HG02798 (cell line): ENCODE measurements at regions not wholly inside any gene's neighbourhood (a gene's known extent, or its start where the extent isn't known, plus 50 kb on each side); places are given as distances from the start of the nearest gene placed in this dataset.
"Not testable (repeated sequence)": the region's sequence is repeated elsewhere in the genome, so short reads cannot be mapped to it uniquely, and the experiment has no call there.

Experiments
- ATAC-seq: cut with Tn5 transposase; IDR thresholded peaks from one replicate; pipeline ENCODE4 v1.9.1; 2021; ENCODE audit warnings: mild to moderate bottlenecking; ENCODE audit not compliant: unreplicated experiment, poor library complexity

DNA sequence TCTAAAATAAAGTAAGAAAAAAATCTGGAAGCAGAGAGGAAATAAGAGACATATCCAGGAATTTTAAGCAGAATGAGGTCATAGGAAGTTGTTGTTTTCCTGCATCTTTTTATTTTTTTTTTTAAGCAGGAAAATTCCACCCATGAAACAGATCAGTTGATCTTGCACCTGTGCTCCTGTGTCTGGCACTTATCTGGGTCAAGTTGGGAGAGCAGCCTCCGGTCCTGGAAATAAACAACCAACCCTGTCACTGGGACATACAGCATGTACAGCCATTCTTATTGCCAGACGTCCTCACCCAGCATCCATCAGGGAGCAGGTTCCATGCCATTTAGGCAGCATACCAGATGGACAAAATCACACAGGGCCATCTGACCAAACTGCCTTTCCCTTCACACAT lies 266.0 kb upstream of the BTG1 start:
- no peak for ATAC-seq

DNA sequence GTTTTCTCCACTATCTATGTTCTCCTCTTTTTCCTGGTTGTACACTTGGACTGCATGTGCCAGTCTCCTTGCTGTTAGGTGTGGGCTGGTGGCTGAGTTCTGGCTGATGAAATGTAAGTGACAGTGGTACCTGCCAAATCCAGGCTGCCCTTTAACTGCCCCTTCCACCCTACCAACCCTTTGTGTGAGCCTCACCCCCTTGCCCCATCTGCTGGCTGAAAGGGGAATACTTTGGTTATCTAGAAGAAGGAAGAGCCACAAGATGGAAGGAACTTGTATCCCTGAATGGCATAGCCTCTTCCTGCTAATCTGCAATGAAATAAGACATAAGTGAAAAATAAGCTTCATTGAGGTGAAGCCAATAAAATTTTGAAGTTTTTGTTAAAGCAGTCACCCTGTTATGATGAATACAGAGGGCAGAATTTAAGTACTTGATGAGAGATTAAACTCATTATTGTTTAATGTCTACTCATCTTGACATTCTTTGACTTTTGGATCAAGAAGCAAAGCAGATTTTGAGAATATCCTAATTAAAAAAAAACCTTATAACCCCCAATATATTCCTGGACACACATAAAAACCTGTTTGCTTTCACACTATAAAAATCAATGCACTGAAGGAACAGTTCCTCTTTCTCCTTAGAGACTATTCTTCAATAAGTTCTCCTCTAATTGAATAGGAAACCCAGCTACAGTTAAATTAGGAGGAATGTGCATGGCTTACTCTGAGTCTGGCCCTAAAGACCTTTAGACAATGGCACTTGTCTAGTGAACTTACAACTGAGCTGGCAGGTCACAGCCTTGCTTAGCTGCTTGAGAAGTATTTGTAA lies 262.6 kb upstream of the BTG1 start:
- ATAC-seq, result peak; percentile 33

DNA sequence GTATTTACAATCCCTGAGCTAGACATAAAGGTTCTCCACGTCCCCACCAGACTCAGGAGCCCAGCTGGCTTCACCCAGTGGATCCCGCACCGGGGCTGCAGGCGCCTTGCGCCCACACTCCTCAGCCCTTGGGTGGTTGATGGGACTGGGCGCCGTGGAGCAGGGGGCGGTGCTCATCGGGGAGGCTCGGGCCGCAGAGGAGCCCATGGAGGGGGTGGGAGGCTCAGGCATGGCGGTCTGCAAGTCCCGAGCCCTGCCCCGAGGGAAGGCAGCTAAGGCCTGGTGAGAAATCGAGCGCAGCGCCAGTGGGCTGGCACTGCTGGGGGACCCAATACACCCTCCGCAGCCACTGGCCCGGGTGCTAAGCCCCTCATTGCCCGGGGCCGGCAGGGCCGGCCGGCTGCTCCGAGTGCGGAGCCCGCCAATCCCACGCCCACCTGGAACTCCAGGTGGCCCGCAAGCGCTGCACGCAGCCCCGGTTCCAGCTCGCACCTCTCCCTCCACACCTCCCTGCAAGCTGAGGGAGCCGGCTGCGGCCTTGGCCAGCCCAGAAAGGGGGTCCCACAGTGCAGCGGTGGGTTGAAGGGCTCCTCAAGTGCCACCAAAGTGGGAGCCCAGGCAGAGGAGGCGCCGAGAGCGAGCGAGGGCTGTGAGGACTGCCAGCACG lies 260.9 kb upstream of the BTG1 start:
- not testable (repeated sequence) for ATAC-seq

DNA sequence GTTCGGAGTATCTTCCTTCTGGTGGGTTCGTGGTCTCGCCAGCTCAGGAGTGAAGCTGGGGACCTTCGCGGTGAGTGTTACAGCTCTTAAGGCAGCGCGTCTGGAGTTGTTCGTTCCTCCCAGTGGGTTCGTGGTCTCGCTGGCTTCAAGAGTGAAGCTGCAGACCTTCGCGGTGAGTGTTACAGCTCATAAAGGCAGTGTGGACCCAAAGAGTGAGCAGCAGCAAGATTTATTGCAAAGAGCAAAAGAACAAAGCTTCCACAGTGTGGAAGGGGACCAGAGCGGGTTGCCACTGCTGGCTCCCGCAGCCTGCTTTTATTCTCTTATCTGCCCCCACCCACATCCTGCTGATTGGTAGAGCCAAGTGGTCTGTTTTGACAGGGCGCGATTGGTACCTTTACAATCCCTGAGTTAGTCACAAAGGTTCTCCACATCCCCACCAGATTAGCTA lies 260.2 kb upstream of the BTG1 start:
- ATAC-seq, result not testable (repeated sequence)

DNA sequence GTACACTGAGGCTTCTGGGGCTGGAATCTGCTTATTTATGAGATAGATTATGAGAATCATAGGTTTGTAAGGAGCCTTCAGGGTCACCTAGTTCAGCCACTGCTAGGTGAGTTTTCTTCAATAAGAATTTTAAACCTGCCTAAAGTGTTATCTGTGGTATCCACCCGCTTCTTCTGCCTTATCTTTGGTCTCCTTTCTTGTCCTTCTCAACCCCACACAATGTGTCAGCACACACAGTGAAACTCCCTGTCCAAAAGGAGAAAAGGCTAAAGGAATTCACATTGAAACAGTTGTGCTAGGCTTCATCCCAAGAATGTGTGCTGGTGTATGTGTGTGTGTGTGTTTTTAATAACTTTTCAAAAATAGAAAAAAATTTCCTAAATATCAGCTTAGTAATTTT lies 259.3 kb upstream of the BTG1 start:
- no peak for ATAC-seq

DNA sequence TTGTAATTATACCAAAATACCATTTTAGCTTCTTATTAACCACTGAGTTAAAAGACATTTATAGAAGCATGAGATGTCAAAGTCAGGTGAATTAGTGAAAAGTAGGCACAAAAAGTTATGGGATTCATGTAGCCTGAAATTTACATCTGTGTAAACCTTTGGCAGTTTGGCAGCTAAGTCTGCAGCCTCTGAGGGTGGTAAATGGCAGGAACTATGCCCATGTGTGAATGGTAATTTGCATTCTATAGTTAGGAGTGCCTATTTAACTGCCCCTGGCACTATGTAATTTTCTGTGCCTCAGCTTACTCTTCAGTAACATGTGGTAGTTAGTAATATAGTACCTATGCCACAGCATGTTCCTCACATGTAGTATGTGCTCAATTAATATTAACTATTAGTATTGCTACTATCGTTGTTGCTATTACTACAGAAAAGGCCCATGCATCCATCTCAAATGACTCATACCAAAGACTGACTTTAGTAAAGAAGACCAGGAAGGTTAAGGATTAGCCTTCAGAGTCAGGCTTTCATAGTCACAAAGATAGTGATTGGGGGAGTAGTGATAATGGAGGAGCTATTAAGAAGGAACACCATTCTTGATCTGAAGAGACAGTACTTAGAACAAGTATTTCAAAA lies 258.7 kb upstream of the BTG1 start:
- ATAC-seq, result no peak

DNA sequence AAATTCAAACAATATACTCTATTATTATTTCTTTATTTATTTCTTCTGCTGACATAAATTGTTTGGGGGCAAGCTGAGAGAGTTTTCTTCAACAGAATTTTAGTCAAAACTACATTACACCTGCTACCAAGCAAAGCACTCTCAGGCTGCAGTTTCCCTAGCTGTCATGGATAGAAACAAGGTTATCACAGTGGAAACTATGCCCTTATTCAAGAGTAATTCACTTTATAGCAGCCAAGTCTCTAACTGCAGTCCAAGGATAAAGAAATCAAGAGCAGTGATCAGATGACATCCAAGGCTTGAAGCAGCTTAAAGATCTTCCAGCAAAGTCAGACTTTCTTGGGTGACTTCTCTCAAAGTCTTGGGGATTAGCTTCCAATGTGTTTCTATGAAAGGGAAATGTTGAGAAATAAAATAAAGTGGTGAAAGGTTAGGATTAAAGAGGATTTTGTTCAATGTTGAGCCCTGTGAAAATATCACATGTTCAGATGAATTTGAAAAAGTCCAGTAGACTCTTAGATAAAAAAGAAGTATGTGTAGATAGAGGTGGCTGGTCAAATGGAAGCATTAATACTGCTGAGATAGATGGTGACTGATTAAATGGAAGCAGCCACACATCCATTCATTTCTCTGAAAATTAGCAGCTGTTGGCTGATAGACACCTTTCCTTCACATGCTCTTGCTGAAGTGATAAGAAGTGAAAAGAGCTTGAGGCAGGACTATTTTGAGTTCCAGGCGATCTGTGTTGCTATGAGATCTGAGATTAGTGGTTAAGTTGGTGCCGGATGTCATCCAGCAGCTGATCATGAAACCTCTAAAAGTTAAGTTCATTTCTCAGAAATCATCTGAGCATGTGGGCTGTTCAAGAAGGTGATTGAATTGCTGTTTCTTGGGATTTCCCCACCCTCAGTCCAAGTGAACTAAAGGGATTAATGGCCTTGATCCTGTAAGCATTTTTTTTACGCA lies 257.8 kb upstream of the BTG1 start:
- peak; percentile 90 for ATAC-seq

DNA sequence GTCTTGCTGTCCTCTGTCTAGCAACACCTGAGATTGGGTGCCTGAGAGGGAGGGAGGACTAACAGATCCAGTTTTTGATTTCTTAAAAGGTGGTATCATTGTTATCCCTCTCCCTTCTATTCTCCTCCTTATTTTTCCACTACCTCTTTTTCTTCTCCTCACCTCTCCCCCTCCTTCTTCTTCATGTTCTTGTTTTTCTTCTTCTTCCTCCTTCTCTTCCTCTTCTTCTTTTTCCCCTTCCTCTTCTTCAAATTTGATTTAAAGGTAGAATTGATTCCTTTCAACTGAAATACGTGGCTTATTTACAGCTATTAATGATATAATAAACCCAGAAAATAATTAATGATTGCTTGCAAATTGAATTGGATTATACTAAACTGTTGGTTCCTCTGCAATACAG lies 256.8 kb upstream of the BTG1 start:
- ATAC-seq, result no peak

DNA sequence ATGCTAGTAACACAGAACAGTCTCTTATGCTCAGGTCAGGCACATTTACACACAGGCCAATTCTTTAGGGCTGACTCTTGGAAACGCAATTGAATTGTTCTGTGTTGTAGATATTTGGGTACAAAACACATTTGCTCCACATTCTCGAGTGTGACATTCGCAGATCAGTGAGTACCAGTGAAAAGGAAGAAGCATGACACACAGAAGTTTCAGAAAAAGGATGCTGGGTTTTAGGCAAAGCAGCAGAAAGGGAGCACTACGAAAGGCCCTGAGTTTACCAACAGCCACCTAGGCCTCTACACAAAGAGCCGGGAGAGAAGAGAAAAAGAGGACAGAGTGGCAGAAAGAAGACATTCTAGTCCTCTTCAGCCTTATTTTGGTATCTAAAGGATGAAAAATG lies 254.4 kb upstream of the BTG1 start:
- ATAC-seq, result peak; percentile 41

DNA sequence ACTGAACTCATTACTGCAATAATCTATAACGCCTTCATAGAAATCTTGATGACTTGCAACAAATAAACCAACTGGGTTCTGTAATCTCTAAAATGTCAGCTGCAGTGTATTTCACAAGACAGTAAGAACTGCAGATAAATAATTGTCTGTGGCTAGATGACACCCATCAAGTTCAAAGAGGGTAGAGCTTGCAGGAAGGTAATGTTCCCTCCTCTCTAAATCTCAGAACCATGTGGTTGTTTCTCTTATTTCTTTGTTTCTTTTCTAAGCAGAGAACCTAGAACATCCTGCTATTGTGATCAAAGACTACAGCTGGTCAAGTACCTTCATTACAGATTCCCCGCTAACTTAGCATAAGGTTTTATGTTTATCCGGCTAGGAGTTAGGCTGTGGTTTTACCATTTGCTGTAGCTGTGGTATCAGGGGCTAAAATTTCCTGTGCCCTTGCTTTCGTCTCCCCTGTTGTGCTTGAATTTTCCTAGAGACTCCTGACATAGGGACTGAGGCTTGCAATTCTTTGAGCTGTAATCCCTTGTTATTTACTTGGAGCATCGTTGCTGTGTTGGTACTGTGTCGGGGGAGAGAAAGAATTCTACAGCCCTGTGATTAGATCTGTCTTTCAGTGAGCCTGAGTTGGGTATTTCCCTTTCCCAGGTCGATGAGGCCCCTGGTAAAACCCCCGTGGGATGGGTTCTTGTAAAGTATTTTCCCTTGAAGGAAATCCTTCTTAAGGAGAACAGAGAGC lies 253.1 kb upstream of the BTG1 start:
- ATAC-seq, result peak; percentile 30

DNA sequence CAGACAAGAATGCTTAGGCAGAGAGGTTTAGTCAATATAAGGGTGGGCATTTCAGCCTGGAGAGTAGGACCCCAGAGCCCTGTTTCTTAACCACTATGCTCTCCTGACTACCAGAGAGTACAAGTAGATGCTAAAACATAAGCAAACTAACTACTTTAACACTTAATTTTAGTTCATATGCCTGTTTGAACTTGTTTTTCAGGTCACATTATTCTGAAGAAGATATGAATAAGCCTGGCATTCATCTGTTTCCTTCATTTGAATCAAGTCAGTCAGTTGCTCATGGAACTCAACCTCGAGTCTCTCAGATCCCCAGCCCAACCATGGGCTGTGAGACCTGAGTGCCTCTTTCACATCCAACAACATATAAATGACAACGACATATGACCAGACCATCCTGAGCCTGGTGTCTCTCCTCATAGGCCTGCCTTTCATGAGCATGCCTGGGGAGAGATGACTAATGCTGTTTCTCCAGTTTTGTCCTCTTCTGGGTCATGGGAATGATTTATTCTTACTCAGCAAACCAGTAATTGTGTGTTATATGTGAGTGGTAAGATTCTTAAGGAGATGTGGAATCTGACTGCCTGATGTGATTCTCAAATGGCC lies 251.1 kb upstream of the BTG1 start:
- no peak for ATAC-seq

DNA sequence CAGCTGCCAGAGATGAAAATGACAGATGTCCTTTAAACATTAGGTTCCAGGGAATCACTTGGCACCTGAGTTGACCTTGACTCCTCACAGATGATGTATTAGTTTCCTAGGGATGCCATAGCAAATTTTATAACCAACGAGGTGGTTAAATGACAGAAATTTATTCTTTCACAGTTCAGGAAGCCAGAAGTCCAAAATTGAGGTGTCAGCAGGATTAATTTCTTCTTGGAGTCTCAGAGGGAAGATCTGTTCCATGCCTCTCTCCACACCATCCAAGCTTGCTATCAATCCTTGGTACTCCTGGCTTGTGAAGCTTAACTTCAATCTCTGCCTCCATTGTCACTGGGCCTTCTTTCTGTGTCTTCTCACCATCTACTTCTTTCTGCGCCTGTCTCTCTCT lies 249.7 kb upstream of the BTG1 start:
- no peak for ATAC-seq

DNA sequence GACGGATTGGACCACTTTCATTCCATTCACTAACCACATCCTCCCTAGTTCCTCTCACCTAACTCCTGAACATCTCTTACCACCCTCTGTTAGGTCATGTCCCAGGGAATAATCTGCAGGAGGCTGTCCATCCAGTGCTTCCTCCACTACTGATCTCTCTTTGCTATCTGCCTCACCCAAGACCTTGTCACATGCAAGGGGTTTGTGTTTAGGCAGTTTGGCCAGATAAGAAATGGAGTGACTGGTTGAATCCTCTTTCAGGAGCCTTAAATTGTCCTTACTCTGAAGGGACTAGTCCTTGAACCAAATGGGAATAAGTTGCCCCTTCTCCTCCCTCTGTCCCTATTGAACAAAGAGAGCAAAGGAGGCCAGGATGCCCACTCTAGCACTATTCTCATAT lies 249.2 kb upstream of the BTG1 start:
- ATAC-seq, result no peak

DNA sequence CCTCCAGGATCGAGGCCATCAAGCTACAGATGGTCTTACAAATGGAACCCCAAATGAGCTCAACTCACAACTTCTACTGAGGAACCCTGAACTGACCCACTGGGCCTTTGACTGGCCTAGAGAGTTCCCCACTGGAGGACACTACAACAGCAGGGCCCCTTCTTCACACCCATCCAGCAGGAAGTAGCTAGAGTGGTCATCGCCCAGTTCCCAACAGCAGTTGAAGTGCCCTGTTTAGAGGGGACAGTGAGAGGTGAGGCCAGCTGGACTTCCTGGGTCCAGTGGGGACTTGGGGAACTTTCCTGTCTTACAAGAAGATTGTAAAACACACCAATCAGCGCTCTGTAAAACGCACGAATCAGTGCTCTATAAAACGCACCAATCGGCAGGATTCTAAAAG lies 247.9 kb upstream of the BTG1 start:
- ATAC-seq, result no peak

DNA sequence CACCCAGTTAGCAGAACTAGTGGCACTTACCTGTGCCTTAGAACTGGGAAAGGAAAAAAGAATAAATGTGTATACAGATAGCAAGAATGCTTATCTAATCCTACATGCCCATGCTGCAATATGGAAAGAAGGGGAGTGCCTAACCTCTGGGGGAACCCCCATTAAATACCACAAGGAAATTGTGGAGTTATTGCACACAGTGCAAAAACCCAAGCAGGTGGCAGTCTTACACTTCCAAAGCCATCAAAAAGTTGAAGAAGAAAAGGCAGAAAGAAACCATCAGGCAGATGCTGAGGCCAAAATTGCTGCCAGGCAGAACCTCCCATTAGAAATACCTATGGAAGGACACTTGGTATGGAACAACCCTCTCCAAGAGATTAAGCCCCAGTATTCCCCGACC lies 246.1 kb upstream of the BTG1 start:
- ATAC-seq, result not testable (repeated sequence)

DNA sequence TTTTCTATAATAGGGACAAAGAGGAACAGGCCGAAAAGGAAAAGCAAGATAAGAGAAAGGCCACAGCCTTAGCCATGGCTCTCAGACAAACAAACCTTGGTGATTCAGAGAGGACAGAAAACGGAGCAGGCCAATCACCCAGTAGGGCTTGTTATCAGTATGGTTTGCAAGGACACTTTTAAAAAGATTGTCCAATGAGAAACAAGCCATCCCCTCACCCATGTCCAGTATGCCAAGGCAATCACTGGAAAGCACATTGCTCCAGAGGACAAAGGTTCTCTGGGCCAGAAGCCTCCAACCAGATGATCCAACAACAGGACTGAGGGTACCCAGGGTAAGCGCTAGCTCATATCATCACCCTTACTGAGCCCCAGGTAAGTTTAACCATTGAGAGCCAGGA lies 243.8 kb upstream of the BTG1 start:
- no peak for ATAC-seq

DNA sequence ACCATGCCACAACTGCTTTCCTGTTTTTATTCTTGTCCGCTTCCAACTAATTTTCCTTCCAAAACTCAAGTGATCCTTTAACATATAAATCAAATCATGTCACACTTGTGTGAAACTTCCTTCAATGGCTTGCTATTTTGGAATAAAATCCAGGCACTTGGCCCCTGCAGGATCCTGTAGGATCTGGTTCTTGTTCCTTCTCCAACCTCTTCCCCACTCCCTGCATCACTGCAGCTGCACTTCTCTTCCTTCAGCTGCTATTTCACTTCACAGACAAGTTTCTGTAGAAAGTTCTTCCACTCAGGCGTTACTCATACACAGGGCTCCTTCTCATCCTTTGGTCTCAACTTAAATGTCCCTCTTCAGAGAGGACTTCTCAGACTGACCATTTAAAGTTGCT lies 239.7 kb upstream of the BTG1 start:
- no peak for ATAC-seq

DNA sequence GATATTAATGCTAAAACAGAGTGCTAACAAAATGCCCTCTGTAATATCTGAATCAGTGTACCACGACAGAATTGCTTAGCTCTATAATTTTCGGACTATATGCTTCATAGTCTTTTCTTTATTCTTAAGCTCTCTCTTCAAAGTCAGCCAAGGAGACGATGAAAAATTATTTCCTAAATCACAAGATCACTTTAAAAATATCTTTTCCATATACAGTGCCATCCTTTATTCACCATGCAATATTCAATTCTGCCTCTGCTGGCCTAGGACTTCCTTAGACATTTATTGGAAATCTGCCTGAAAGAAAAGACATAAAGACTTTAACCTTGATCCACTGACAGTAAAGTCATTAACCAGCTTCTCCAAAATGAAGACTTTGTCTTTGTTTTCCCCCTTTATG lies 238.9 kb upstream of the BTG1 start:
- ATAC-seq, result no peak

DNA sequence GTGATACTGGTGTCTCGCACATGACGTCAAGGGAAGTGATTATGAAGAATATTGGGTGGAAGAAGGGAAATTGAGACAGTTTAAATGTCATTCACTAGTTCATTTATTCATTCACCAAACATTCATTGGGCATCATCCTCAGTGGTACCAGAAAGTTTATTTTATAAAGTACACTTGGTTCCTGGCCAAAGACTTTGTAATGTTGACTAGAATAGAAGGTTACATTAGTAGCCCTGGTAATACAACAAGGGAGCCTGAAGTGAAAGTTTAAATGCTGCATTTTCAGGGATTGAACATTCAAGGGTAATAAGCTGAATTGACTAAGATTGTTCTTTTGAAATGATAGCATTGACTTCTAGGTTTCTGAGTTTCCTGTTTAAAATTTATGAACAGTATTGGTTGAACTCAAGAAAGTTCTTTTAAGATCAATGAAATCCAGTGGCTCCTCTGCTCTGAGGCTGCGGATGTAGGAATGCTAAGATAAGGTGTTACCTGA lies 236.8 kb upstream of the BTG1 start:
- ATAC-seq, result no peak
